ENCODE measurements at regions not wholly inside any gene's neighbourhood (a gene's known extent, or its start where the extent isn't known, plus 50 kb on each side); places are given as distances from the start of the nearest gene placed in this dataset.

DNA sequence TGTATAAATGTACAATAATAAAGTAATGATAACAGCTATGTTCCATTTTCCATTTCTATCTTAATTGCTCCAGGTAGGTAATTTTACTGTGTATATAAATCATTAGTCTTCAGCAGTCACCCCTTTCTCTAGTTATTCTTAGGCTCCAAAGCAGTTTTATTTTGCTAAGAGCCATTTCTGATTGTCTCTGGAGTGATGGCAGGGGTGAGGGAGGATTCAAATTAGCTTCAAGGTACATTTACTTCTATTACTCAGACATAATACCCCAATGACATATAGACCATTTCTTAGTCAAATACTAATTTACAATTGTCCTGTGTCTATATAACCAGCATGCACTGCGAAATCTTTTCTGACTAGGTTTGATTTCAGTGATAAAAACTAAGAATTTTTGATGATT lies 663.4 kb upstream of the PRMT6 start:
- no peak overlapping the region for H3K9ac ChIP-seq (ENCODE audit: control insufficient read depth, insufficient read depth, low read length)
- H4K20me1 ChIP-seq (ENCODE audit: control insufficient read depth, insufficient read depth): no peaks in the 10 kb centered on the region
- H2AFZ ChIP-seq (ENCODE audit: control insufficient read depth, low read depth, low read length): no peak overlapping the region
- H3K79me2 ChIP-seq (ENCODE audit: control insufficient read depth, insufficient read depth, low read length): no peaks in the 10 kb centered on the region
- H3K9me3 ChIP-seq (replicated peaks; ENCODE audit: control insufficient read depth, insufficient read depth, low read length): no peaks in the 10 kb centered on the region
- H3K4me2 ChIP-seq (ENCODE audit: control insufficient read depth, insufficient read depth): no peak overlapping the region
- no peak overlapping the region for H3K4me3 ChIP-seq
- ChIA-PET SMC1A (ENCODE audit: uncharacterized antibody, unreplicated experiment) (no interaction called here), POLR2A (no interaction called here), RAD21 (ENCODE audit: unreplicated experiment) (no interaction called here), CTCF (no interaction called here)
- FAIRE-seq (no peak), ATAC-seq (no peak), DNase-seq (ENCODE audit: low read depth, low spot score) (no peak)
- no peaks in the 10 kb centered on the region for H3K27me3 ChIP-seq (replicated peaks in 1 of 2; ENCODE audit: control insufficient read depth in 2 of 2, insufficient read depth in 2 of 2, low read length in 1 of 2)
- WGBS (ENCODE audit: insufficient coverage, insufficient replicate concordance, low lambda C conversion rate, missing lambda C conversion rate): 13% methylated on average over 1 of the region's 1 CpG
- no peaks in the 10 kb centered on the region for H3K4me1 ChIP-seq (ENCODE audit: control insufficient read depth, insufficient read depth, low read length)
- H3K36me3 ChIP-seq (ENCODE audit: control insufficient read depth in 2 of 2, insufficient read depth in 2 of 2, low read length in 1 of 2): no peaks in the 10 kb centered on the region
- no peak for TF ChIP-seq CBX5 (IDR thresholded peaks at IDR 0.05; ENCODE audit: low read depth)
- no peak for TF ChIP-seq SMC3 (IDR thresholded peaks at IDR 0.05; ENCODE audit: borderline replicate concordance, low read length)
- TF ChIP-seq ATF7 (IDR thresholded peaks at IDR 0.05; ENCODE audit: low read depth): no peak
- no peak for TF ChIP-seq EGR1 (IDR thresholded peaks at IDR 0.05; ENCODE audit: borderline replicate concordance in 1 of 2, low read depth in 2 of 2, low read length in 2 of 2)
- no peak for TF ChIP-seq NFYB (IDR thresholded peaks at IDR 0.05; ENCODE audit: insufficient read depth, low read depth, low read length)
- TF ChIP-seq FOXM1 (IDR thresholded peaks at IDR 0.05; ENCODE audit: low read depth, low read length): no peak
- TF ChIP-seq, protein P1, sequence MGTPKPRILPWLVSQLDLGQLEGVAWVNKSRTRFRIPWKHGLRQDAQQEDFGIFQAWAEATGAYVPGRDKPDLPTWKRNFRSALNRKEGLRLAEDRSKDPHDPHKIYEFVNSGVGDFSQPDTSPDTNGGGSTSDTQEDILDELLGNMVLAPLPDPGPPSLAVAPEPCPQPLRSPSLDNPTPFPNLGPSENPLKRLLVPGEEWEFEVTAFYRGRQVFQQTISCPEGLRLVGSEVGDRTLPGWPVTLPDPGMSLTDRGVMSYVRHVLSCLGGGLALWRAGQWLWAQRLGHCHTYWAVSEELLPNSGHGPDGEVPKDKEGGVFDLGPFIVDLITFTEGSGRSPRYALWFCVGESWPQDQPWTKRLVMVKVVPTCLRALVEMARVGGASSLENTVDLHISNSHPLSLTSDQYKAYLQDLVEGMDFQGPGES (IDR thresholded peaks at IDR 0.05): no peak
- no peak for TF ChIP-seq KDM1A (IDR thresholded peaks at IDR 0.05; ENCODE audit: borderline replicate concordance)
- no TSS peak for BruUV-seq (replicated peaks)
- in situ Hi-C loops (cut with MboI): no loop called here
- no peak overlapping the region for H3K27ac ChIP-seq (ENCODE audit: control insufficient read depth, insufficient read depth)
- intact Hi-C loops (cut with micrococcal nuclease; ENCODE audit: unreplicated experiment): no loop called here

DNA sequence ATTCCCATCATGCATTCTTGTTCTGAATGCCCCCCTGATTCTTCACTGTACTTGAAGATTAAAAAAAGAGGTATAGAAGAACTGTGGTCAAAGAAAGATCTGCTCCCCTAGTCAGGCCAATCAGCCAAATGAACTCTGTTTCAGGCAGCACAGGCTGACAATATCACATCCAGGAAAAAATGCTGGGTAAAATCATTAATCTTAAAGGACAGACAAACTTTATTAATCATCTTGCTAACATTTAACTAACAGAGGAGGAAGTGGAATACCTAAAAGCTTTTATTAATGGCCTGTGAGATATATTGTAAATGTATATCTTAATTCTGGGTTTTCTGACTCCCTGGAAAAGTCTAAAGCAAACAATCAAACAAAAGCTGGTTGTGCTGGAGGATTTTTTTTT lies 660.5 kb upstream of the PRMT6 start:
- in situ Hi-C loops (cut with MboI): no loop called here
- H3K9me3 ChIP-seq (replicated peaks; ENCODE audit: control insufficient read depth, insufficient read depth, low read length): no peaks in the 10 kb centered on the region
- POLR2A ChIA-PET: no interaction called here
- H3K27me3 ChIP-seq (replicated peaks in 1 of 2; ENCODE audit: control insufficient read depth in 2 of 2, insufficient read depth in 2 of 2, low read length in 1 of 2): no peaks in the 10 kb centered on the region
- RAD21 ChIA-PET (ENCODE audit: unreplicated experiment): no interaction called here
- no peak overlapping the region for H3K4me3 ChIP-seq
- no peaks in the 10 kb centered on the region for H4K20me1 ChIP-seq (ENCODE audit: control insufficient read depth, insufficient read depth)
- DNase-seq (ENCODE audit: low read depth, low spot score) (no peak), FAIRE-seq (no peak), ATAC-seq (no peak)
- no peak overlapping the region for H3K4me2 ChIP-seq (ENCODE audit: control insufficient read depth, insufficient read depth)
- SMC1A ChIA-PET (ENCODE audit: uncharacterized antibody, unreplicated experiment): interaction anchor here (1.0 kb wide), 1 partner anchor 23 kb away, joined by 3 read pairs; no protein-coding TSS in a partner anchor
- H3K36me3 ChIP-seq (ENCODE audit: control insufficient read depth in 2 of 2, insufficient read depth in 2 of 2, low read length in 1 of 2): no peaks in the 10 kb centered on the region
- BruUV-seq (replicated peaks): no TSS peak
- no peak overlapping the region for H2AFZ ChIP-seq (ENCODE audit: control insufficient read depth, low read depth, low read length)
- no peaks in the 10 kb centered on the region for H3K79me2 ChIP-seq (ENCODE audit: control insufficient read depth, insufficient read depth, low read length)
- CTCF ChIA-PET: no interaction called here
- no peaks in the 10 kb centered on the region for H3K4me1 ChIP-seq (ENCODE audit: control insufficient read depth, insufficient read depth, low read length)
- intact Hi-C loops (cut with micrococcal nuclease; ENCODE audit: unreplicated experiment): no loop called here
- no peak overlapping the region for H3K9ac ChIP-seq (ENCODE audit: control insufficient read depth, insufficient read depth, low read length)
- no peak overlapping the region for H3K27ac ChIP-seq (ENCODE audit: control insufficient read depth, insufficient read depth)
- TF ChIP-seq, protein P2, sequence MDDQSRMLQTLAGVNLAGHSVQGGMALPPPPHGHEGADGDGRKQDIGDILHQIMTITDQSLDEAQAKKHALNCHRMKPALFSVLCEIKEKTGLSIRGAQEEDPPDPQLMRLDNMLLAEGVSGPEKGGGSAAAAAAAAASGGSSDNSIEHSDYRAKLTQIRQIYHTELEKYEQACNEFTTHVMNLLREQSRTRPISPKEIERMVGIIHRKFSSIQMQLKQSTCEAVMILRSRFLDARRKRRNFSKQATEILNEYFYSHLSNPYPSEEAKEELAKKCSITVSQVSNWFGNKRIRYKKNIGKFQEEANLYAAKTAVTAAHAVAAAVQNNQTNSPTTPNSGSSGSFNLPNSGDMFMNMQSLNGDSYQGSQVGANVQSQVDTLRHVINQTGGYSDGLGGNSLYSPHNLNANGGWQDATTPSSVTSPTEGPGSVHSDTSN (IDR thresholded peaks at IDR 0.05; ENCODE audit: insufficient replicate concordance, low read depth, low read length): no peak
- TF ChIP-seq, protein P3, sequence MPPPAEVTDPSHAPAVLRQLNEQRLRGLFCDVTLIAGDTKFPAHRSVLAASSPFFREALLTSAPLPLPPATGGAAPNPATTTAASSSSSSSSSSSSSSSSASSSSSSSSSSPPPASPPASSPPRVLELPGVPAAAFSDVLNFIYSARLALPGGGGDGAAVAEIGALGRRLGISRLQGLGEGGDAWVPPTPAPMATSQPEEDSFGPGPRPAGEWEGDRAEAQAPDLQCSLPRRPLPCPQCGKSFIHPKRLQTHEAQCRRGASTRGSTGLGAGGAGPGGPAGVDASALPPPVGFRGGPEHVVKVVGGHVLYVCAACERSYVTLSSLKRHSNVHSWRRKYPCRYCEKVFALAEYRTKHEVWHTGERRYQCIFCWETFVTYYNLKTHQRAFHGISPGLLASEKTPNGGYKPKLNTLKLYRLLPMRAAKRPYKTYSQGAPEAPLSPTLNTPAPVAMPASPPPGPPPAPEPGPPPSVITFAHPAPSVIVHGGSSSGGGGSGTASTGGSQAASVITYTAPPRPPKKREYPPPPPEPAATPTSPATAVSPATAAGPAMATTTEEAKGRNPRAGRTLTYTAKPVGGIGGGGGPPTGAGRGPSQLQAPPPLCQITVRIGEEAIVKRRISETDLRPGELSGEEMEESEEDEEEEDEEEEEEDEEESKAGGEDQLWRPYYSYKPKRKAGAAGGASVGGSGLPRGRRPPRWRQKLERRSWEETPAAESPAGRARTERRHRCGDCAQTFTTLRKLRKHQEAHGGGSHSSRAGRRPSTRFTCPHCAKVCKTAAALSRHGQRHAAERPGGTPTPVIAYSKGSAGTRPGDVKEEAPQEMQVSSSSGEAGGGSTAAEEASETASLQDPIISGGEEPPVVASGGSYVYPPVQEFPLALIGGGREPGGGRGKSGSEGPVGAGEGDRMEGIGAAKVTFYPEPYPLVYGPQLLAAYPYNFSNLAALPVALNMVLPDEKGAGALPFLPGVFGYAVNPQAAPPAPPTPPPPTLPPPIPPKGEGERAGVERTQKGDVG (CRISPR knock-in tag; IDR thresholded peaks at IDR 0.05): no peak
- no peak for TF ChIP-seq TBL1XR1 (IDR thresholded peaks at IDR 0.05; ENCODE audit: low read depth, low read length)
- no peak for TF ChIP-seq KDM1A (IDR thresholded peaks at IDR 0.05; ENCODE audit: borderline replicate concordance)

All from GM12878 (cell line).